ENCODE measurements at regions not wholly inside any gene's neighbourhood (a gene's known extent, or its start where the extent isn't known, plus 50 kb on each side); places are given as distances from the start of the nearest gene placed in this dataset.

DNA sequence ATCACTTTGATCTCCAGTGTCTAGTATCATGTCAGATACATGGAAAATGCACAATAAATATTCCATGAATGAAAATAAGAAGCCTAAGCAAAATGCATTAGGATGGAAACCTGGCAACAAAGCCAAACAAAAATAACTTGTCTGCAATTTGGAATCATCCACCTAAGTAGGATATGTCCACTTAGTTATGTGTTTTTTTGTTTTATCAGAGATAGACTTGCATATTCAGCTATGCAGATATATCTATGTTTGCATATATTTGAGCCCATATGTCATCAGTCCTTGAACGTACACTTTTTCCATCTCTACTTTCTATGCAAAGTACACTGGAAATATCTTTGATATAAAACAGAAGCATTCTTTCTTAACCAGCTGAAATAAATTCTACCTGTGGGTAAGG is 707.1 kb downstream of the EFNA5 start:
- TF ChIP-seq, protein P1, sequence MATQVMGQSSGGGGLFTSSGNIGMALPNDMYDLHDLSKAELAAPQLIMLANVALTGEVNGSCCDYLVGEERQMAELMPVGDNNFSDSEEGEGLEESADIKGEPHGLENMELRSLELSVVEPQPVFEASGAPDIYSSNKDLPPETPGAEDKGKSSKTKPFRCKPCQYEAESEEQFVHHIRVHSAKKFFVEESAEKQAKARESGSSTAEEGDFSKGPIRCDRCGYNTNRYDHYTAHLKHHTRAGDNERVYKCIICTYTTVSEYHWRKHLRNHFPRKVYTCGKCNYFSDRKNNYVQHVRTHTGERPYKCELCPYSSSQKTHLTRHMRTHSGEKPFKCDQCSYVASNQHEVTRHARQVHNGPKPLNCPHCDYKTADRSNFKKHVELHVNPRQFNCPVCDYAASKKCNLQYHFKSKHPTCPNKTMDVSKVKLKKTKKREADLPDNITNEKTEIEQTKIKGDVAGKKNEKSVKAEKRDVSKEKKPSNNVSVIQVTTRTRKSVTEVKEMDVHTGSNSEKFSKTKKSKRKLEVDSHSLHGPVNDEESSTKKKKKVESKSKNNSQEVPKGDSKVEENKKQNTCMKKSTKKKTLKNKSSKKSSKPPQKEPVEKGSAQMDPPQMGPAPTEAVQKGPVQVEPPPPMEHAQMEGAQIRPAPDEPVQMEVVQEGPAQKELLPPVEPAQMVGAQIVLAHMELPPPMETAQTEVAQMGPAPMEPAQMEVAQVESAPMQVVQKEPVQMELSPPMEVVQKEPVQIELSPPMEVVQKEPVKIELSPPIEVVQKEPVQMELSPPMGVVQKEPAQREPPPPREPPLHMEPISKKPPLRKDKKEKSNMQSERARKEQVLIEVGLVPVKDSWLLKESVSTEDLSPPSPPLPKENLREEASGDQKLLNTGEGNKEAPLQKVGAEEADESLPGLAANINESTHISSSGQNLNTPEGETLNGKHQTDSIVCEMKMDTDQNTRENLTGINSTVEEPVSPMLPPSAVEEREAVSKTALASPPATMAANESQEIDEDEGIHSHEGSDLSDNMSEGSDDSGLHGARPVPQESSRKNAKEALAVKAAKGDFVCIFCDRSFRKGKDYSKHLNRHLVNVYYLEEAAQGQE (IDR thresholded peaks at IDR 0.05; ENCODE audit: insufficient read depth in 1 of 2, low read depth in 2 of 2, low read length in 2 of 2), result no peak
- TF ChIP-seq POLR2AphosphoS5 (IDR thresholded peaks at IDR 0.05; ENCODE audit: low read depth, low read length), result no peak
- TF ChIP-seq FOXP2 (optimal IDR thresholded peaks at IDR 0.05; ENCODE audit: borderline replicate concordance, extremely low read depth, extremely low read length, insufficient read depth), result no peak
- no peak for TF ChIP-seq SIN3A (IDR thresholded peaks at IDR 0.05; ENCODE audit: borderline replicate concordance, insufficient read depth, low read length)

Data from PFSK-1 (cell line).